ENCODE measurements at regions not wholly inside any gene's neighbourhood (a gene's known extent, or its start where the extent isn't known, plus 50 kb on each side); places are given as distances from the start of the nearest gene placed in this dataset.
"Not testable (repeated sequence)": the region's sequence is repeated elsewhere in the genome, so short reads cannot be mapped to it uniquely, and the experiment has no call there.

DNA sequence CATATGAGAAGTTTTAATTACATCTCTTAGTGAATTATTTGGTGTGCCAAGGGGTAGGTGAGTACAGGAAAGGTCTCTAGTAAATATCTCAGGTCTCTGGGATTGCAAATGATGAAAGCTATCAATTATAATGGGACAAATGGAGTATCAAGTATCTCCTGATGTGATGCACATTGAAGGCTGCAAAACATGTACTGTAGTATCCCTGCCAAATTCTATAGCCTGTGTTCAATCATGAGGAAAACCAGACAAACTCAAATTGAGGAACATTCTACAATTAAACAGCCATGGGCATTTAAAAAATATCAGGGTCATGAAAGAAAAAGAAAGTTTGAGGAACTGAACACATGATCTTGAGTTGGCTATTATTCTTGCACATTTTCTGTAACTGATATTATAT lies 665.4 kb upstream of the PABPC4L start:
- DNase-seq, result no peak

DNA sequence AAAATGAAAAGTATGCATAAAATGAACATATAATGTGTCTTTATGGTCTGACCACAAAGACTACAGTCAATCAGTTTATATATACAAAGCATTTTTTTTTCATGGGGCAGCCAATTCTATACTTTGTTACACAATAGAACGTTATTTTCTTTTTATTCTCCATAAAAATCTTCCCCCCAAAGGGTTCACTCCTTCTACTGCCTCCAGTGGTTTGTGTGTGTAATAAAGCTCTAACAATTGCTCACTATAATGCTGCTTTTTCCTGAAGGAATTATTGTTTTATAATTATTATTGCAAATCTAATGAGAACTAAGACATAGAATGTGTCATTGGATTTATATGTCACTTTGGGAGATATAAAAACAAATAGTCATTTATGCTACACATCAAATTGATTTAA lies 664.1 kb upstream of the PABPC4L start:
- no peak for DNase-seq

DNA sequence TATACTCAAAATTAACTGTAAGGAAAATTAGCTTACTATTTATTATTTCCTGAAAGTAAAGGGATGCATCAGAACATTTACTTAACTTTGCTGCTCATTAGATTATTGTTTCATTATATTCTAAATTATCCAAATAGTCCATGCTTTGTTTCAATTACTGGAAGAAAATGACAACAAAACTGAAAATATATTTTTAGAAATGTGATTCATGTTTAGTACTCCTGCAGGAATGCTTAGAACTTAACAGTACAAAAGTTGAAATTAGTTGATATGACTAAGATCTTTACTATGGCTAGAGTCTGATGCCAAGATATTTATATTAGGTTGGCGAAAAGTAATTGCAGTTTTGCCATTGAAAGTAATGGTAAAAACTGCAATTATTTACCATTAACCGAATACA lies 660.5 kb upstream of the PABPC4L start:
- DNase-seq, result no peak

DNA sequence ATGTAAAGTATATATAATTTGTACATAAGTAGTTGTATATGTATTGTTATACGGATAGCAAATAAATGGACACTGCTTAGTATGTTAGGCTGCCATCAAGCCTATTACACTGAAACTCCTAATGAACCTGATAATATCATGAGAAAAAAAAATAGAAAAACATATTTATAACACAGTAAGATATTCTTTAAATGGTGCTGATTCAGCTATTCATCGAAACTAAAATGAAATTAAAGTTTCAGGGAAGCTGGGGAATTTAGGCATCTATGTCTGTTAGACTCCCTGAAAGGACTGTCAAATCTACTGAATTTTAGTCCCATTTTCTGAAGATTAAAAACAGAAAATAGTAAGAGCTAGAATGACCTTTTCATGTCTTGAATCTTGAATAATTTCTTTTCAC lies 647.1 kb upstream of the PABPC4L start:
- DNase-seq, result no peak

DNA sequence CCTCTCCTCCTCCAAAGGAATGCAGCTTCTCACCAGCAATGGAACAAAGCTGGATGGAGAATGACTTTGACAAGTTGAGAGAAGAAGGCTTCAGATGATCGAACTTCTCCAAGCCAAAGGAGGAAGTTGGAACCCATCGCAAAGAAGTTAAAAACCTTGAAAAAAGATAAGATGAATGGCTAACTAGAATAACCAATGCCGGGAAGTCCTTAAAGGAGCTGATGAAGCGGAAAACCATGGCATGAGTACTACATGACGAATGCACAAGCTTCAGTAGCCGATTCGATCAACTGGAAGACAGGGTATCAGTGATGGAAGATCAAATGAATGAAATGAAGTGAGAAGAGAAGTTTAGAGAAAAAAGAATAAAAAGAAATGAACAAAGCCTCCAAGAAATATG lies 629.2 kb upstream of the PABPC4L start:
- DNase-seq, result not testable (repeated sequence)

DNA sequence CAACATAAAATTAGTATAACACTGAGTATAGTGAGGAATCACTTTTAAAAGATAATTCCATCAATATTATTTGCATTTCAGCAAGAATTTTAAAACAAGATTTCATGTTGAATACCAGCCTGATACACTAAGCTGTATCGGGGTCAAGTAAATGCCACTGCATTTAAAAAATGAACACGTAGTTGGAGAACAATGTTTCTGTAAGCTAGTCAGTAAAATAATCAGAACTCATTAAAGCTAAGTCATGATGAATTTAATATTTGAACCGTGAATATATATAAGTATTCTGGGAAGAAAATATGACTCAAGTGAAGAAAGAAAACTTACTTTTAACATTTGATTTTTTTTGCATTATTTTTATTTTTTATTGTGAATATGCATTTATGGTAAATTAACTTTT lies 611.0 kb upstream of the PABPC4L start:
- no peak for DNase-seq

DNA sequence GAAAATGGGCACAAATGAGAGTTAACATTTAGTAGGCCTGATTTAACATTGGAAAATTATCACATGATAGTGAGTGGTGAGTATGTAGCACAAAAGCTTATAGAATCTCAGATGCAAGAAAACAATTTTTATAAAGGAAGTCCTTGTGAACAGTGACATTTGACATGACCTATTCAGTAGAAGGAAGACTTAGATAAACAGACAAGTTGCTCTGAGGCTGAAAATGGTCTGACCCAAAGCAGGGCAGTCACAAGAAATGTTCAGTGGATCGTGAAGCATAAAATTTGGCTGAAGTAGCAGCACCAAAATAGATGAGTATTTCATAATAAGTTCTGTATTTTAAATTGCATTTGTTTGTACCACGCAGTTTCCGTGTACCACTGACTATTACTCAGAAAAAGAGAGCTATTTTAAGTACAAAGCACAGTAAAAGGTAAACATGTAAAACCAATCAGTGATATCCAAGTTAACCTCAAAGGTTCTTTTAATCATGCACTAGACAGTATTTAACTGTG lies 605.7 kb upstream of the PABPC4L start:
- no peak for DNase-seq

DNA sequence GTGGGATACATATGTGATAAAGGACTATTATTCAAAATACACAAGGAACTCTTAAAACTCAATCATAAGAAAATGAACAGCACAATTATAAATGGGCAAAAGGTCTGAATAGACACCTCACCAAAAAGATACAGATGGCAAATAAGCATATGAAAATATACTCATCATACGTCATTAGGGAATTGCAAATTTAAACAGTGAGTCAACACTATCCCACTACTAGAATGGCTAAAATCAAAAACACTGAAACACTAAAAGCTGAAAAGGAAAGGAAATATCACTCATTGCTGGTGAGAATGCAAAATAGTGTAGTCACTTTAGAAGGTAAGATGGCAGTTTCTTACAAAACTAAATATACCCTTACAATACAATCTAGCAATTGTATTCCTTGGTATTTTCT lies 597.0 kb upstream of the PABPC4L start:
- no peak for DNase-seq

DNA sequence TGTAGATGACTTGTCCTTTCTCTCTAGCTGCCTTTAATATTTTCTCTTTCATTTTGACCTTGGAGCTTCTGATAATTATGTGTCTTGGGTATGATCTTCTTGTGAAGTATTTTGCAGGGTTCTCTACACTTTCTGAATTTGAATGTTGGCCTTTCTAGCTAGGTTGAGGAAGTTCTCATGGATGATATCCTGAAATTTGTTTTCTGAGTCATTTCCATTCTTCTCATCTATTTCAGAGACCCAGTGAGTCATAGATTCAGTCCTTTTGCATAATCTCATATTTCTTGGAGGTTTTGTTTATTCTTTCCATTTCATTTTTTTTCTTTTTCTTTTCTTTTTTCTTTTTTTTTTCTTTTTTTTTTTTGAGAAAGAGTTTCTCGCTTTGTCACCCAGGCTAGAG lies 585.7 kb upstream of the PABPC4L start:
- no peak for DNase-seq

DNA sequence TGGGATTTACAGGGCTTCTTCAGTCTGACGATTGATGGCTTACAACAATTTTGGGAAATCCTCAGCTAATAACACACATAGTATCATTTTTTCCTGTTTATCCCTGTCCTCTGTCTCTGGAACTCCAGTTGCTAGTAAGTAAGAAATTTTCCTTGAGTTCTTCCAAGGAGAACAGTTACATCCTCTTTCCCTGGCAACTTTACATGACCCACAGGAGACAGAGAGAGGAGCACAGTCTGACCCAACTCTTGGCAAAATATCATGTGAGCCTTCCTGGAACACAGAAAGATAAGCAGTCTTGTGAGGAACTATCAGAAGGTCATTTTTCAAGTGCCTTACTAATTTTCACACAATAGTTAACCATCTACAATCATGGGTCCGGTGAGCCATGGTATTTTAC lies 578.7 kb upstream of the PABPC4L start:
- no peak for DNase-seq

DNA sequence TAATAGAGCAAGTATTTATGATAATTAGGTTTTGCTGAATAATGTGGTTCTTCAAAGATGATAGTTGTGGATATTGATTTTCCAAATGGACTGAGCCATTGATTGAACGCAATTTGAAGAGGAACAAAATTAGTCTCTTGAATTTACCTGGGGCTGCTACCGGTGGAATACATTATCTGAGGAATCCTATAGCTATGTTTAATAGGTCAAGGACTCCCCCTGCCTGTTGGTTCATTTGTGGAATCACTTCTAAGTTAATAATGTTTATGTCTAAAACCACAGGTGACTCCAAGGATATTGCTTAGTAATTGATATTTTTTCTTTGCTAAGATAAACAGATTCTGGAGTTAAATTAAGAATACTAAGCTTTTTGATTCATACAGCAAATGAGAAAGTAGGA lies 576.0 kb upstream of the PABPC4L start:
- DNase-seq, result no peak

DNA sequence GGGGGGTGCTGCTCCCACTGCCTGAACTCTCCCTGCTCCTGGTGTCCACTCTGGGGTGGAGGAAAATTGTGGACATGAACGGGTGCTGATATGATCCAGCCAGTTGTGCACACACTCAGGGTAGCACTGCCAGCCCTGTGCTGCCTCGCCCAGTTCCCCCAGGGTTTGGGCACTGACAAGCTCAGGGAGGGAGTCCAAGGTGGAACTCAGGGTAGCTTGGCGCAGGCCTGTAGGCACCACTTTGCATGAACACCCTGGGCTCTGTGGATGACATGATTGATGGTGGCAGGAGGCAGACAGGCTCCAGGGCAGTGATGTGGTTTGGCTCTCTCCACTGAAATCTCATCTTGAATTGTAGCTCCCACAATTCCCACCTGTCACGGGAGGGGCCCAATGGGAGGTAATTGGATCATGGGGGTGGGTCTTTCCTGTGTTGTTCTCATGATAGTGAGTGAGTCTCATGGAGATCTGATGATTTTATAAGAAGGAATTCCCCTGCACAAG lies 572.0 kb upstream of the PABPC4L start:
- no peak for DNase-seq

DNA sequence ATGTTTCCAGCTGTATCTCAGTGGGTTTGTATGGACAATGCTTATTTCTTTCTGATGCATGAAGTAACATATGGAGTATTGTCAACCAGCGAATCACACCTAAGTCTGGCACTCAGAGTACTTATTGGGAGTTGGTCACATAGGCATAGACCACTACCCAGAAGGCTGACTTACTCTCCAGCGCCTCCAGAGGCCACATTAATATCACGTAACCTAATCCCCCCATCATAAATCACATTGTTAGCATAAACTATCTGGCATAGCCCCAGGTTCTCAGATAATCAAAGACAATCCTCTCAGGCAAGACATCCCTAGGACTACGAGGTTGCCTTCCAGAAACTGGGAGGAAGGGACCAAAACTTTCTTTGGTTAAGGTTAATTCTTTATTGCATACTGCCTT lies 560.5 kb upstream of the PABPC4L start:
- no peak for DNase-seq

DNA sequence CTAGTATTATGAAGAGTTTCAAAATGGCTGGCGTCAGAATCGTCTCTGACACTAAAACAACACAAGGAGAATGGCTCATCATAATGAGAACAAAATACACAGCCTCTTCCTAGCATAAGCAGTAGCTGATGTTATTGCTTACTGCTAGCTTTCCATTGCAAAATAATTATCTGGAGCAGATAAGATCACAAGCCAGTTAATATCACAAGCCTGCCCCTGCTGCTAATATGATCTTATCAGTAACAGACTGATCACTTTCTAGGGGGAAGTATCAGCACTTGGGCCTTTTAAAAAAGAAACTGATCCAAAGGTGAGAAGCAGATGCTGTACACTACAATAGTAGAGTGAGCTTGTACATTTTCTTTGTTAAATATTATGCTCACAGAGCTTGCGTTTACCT lies 554.8 kb upstream of the PABPC4L start:
- no peak for DNase-seq

DNA sequence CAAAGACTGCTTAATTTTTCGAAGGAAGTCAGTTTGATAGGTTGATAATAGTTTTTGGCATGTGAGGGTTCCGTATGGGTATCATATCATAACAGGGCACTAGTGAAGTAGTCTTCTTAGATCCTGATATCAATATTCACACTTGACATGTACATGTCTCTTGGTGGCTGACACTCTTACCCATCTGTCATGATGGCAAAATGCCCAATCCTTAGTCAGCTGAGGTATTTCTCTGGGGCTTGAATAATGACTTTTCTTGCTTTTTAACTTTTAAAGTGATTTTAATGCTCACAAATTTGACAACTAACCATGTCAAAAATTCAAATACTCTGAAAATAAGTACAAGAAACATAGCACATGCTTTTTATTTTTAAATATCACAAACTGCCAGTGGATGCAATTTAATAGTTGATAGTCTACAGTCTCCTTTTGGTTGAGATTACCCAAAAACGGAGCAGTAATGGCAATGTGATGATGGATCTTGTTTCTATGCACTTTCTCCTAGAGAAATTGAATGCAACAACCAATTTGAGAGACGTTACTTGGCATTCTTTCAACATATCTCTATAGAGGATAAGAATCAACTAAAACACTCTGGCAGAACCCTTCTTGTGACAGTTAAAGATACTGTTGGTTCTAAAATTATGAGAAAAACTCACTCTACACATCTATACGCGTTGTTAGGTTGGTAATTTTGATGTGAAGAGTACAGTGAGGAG lies 552.9 kb upstream of the PABPC4L start:
- no peak for DNase-seq

DNA sequence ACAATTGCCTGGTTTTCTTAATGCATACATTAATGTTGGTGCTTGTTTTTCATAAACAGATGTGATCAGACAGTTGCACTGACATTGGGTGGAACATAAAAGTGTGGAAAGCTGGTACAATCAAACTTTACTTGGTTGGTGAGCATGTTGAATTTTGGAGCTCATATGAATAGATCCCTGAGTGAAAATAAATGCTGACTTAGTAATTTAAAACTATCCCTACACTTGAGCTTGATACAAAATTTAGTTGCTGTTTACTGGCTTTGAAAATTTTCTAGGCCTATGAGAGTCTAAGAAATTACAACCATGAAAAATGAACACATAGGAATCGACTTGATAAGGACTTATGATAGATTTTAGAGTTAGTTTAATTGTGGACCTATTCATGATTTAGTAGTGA lies 551.8 kb upstream of the PABPC4L start:
- DNase-seq, result no peak

DNA sequence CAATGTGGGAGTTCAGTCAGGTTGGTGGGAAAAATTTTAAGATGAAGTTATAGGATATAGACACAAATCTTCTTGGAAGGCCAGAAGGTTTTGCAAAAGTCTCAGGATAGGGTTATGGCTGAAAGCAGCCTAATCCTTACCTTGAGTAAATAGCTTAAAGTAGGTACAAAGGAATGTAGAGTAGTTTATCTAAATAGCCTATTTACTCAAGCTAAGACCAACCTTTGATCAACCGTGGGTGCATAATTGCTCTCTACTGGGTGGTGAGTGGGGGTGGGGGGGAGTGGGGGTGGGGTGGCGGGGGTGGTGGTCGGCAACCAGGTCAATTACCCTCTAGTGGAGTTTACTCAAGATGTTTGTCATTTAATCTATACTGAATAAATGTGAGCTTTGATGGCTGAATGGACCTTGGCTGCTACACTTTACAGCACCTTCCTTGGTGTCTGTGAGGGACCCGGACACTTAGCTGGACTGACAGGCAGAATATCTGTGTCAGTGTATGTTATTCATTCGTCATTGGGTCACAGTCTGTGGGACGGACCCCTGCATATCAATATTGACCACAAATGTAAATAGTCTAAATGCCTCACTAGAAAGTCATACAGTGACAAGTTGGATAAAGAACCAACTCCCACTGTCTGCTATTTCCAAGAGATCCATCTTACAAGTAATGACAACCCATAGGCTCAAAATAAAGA lies 545.7 kb upstream of the PABPC4L start:
- DNase-seq, result no peak

DNA sequence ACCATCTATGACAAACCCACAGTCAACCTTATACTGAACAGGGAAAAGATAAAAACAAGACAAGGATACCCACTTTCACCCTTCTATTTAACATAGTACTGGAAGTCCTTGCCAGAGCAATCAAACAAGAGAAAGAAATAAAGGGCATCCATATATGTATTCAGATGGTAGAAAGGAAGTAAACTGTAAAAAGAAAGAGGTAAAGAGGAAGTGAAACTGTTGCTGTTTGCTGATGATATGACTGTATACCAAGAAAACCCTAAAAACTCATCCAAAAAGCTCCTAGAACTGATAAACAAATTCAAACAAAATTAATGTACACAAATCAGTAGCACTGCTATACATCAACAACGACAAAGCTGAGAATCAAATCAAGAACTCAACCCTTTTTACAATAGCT lies 538.7 kb upstream of the PABPC4L start:
- DNase-seq, result no peak

DNA sequence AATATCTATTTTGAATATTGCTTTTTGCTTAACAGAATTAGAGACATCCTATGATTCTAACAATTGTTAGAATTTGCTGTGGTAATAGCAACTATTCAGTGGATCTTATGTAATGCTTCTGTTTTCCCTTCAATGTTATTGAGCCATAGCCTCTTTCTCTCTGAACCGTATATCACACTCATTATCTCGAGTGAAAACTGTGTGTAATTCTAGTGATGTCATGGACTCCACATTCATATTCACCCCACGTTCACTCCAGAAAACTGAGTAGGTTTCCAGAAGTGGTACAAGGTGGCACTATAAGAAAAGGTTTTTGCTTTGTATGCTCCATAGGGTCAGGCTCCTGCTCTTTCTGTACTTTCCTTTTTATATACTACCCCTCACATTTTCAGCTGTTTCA lies 534.3 kb upstream of the PABPC4L start:
- DNase-seq, result no peak

DNA sequence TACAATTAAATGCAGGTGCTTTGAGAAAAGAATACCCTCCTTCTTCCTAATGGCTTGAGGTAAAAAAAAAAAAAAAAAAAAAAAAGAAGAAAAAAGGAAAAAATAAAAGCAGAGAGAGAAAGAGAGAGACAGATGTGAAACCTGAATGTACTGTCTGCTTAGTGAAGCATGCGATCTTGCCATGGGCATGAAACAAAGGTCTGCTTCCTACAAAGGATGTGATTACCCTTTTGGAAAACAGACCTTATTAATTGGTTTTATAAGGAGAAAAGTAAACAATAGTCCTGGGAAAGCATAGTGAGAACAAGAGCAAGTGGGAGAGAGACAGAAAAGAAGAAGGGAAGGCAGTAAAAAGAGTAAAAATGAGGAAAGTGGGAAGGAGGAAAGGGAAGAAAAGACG lies 526.1 kb upstream of the PABPC4L start:
- DNase-seq, result no peak

DNA sequence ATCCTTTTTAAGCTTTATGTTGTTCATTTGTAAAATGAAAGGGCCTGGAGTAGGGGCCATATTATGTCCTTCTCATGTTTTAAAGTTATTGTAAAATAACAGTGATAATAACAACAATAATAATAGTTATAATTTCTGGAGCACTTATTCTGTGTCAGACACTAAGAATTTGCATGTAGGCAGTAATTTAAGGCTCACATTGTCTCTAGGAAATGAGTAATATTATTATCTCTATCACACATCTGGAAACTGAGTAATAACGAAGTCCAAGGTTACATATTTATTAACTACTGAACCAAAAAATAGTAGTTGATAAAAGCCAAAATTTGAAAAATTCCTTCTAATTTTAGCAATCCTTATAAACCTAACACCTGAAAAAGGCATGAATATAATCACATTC lies 520.7 kb upstream of the PABPC4L start:
- DNase-seq, result no peak

DNA sequence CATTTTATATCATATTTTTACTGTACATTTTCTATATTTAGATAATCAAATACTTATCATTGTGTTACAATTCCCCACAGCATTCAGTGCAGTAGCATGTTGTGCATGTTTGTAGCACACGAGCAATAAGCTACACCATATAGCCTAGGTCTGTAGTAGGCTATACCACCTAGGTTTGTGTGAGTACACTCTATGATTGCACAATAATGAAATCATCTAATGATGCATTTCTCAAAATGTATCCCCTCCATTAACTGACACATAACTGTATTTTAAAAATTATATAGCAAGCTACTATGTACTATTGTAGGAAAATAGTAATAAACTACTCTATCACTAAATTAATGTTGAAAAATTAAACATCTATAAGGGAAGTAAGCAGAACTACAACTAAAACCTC lies 518.4 kb upstream of the PABPC4L start:
- DNase-seq, result no peak

DNA sequence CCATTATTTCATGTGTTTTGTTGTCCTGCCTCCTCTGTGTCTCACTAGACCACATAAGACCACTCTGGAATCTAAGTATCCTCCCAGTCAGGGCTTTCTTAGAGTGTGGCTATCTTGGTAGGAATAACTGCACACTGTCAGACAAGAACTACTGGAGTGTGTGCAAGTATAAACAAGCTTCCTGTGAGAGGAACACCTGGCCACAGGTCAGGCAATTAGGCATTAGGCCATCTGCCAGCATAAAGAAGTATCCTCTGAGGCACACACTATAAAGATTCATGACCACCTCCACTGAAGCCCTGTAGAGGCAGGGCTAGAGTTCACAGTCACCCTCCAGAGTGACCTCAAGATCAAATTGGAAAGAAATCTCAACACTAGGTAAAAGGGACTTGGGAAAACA lies 507.0 kb upstream of the PABPC4L start:
- DNase-seq, result no peak

DNA sequence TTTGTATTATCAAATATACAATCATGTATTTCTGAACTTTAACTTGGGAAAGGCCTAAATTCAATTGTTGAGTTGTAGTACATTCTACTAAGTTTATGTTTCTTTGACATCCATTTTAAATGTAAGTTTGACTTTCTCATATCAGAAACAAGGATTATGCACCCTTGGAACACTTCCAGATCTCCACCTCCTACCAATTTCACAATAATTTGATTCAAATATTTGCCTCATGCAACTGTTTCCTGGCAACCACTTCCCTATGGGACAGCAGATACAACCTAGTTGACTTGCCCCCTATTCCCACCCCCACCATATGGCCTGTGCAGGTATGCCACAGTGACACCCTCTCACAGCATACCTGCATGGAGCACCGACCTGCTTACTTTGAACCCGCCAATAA lies 506.4 kb upstream of the PABPC4L start:
- DNase-seq, result no peak
